ENCODE measurements at regions not wholly inside any gene's neighbourhood (a gene's known extent, or its start where the extent isn't known, plus 50 kb on each side); places are given as distances from the start of the nearest gene placed in this dataset.

GRCh38 chr5:67537439-67538148 lies 341.0 kb upstream of the CD180 start:
- no peak for DNase-seq (ENCODE audit: low spot score)
- H3K36me3 ChIP-seq = no peaks in the 10 kb centered on the region
- H3K27ac ChIP-seq = peak overlapping the region in 1 of 2 donors; percentile 38
- TF ChIP-seq CTCF (IDR thresholded peaks at IDR 0.05) = no peak
- peaks cover 6 to 9% of the 10 kb centered on the region in 2 donors for H3K4me1 ChIP-seq (ENCODE audit: control insufficient read depth in 1 of 2, low read depth in 2 of 2)
- no peak for ATAC-seq (ENCODE audit: insufficient number of reproducible peaks, low FRiP score, low read depth)
- no peaks in the 10 kb centered on the region for H3K27me3 ChIP-seq (replicated peaks; ENCODE audit: insufficient read depth)
- peak overlapping the region; percentile 67 for H3K4me3 ChIP-seq
- H3K9me3 ChIP-seq = no peaks in the 10 kb centered on the region

- ATAC-seq (ENCODE audit: insufficient number of reproducible peaks, low FRiP score, low read depth) (no peak), DNase-seq (ENCODE audit: low spot score) (no peak)
- peak overlapping the region; percentile 67 for H3K4me3 ChIP-seq
- H3K36me3 ChIP-seq = no peaks in the 10 kb centered on the region
- no peak for TF ChIP-seq CTCF (IDR thresholded peaks at IDR 0.05)
- no peaks in the 10 kb centered on the region for H3K9me3 ChIP-seq
- H3K27me3 ChIP-seq (replicated peaks; ENCODE audit: insufficient read depth) = no peaks in the 10 kb centered on the region
- H3K27ac ChIP-seq = no peak overlapping the region
- peaks cover 6 to 9% of the 10 kb centered on the region in 2 donors for H3K4me1 ChIP-seq (ENCODE audit: control insufficient read depth in 1 of 2, low read depth in 2 of 2)
These were observed 340.3 kb upstream of the CD180 start for GRCh38 chr5:67536866-67537265.

- no peak for TF ChIP-seq CTCF (IDR thresholded peaks at IDR 0.05)
- ATAC-seq (ENCODE audit: insufficient number of reproducible peaks, low FRiP score, low read depth) (no peak), DNase-seq (ENCODE audit: low spot score) (no peak)
- H3K4me1 ChIP-seq (ENCODE audit: control insufficient read depth in 1 of 2, low read depth in 2 of 2) = no peaks in the 10 kb centered on the region
- H3K36me3 ChIP-seq = no peaks in the 10 kb centered on the region
- no peaks in the 10 kb centered on the region for H3K27me3 ChIP-seq (replicated peaks; ENCODE audit: insufficient read depth)
- no peak overlapping the region for H3K27ac ChIP-seq
- no peak overlapping the region for H3K4me3 ChIP-seq
- H3K9me3 ChIP-seq = no peaks in the 10 kb centered on the region
These were observed 334.1 kb upstream of the CD180 start for GRCh38 chr5:67530609-67531255.

GRCh38 chr5:67528953-67529352 lies 332.4 kb upstream of the CD180 start:
- no peaks in the 10 kb centered on the region for H3K36me3 ChIP-seq
- TF ChIP-seq CTCF (IDR thresholded peaks at IDR 0.05) = no peak
- H3K27ac ChIP-seq = no peak overlapping the region
- ATAC-seq (ENCODE audit: insufficient number of reproducible peaks, low FRiP score, low read depth) (no peak), DNase-seq (ENCODE audit: low spot score) (no peak)
- no peaks in the 10 kb centered on the region for H3K9me3 ChIP-seq
- H3K4me1 ChIP-seq (ENCODE audit: control insufficient read depth in 1 of 2, low read depth in 2 of 2) = no peaks in the 10 kb centered on the region
- no peaks in the 10 kb centered on the region for H3K27me3 ChIP-seq (replicated peaks; ENCODE audit: insufficient read depth)
- no peak overlapping the region for H3K4me3 ChIP-seq

GRCh38 chr5:67526793-67527192 lies 330.2 kb upstream of the CD180 start:
- Histone ChIP-seq H3K27ac (no peak overlapping the region), H3K36me3 (no peaks in the 10 kb centered on the region), H3K4me3 (no peak overlapping the region), H3K4me1 (ENCODE audit: control insufficient read depth in 1 of 2, low read depth in 2 of 2) (no peaks in the 10 kb centered on the region), H3K9me3 (no peaks in the 10 kb centered on the region), H3K27me3 (replicated peaks; ENCODE audit: insufficient read depth) (no peaks in the 10 kb centered on the region)
- DNase-seq (ENCODE audit: low spot score) (no peak), ATAC-seq (ENCODE audit: insufficient number of reproducible peaks, low FRiP score, low read depth) (no peak)
- no peak for TF ChIP-seq CTCF (IDR thresholded peaks at IDR 0.05)
